ENCODE measurements at regions not wholly inside any gene's neighbourhood (a gene's known extent, or its start where the extent isn't known, plus 50 kb on each side); places are given as distances from the start of the nearest gene placed in this dataset.

GRCh38 chr19:32022044-32022640, 323.3 kb upstream of the ZNF507 start:
- CTCF ChIA-PET = no interaction called here

More at GRCh38 chr19:32022044-32022640, 323.3 kb upstream of the ZNF507 start:
- Histone ChIP-seq H3K79me1 (ENCODE audit: low read depth in 1 of 2, low read length in 2 of 2) (no peaks in the 10 kb centered on the region), H2BK20ac (ENCODE audit: low read depth, low read length) (no peak overlapping the region), H3K9me1 (ENCODE audit: insufficient read depth, low read length) (no peaks in the 10 kb centered on the region), H2AK5ac (ENCODE audit: low read depth, low read length) (no peak overlapping the region), H3K14ac (replicated peaks; ENCODE audit: low read depth, low read length) (no peak overlapping the region), H4K20me1 (ENCODE audit: insufficient read depth, low read length) (no peaks in the 10 kb centered on the region), H3K27ac (ENCODE audit: insufficient read depth, low read length) (no peak overlapping the region), H2AFZ (replicated peaks; ENCODE audit: low read length, poor library complexity) (no peak overlapping the region), H4K5ac (ENCODE audit: low read depth, low read length) (no peak overlapping the region), H2BK15ac (ENCODE audit: low read depth, low read length) (no peak overlapping the region), H3K56ac (ENCODE audit: extremely low read depth, insufficient read depth, low read length) (no peak overlapping the region), H4K8ac (ENCODE audit: low read depth in 2 of 2, low read length in 2 of 2) (no peak overlapping the region), H3K4me2 (ENCODE audit: low read depth, low read length) (no peak overlapping the region), H3K36me3 (ENCODE audit: control insufficient read depth, insufficient read depth, low read length) (no peaks in the 10 kb centered on the region), H3K9me3 (ENCODE audit: control insufficient read depth, insufficient read depth, low read length) (peaks cover 3% of the 10 kb centered on the region), H2BK5ac (ENCODE audit: low read depth, low read length, poor library complexity, severe bottlenecking) (no peak overlapping the region), H3K23ac (ENCODE audit: low read depth, low read length) (no peak overlapping the region), H3K18ac (ENCODE audit: low read depth, low read length) (no peak overlapping the region), H3K4me1 (ENCODE audit: control insufficient read depth, insufficient read depth, low read length) (no peaks in the 10 kb centered on the region), H2BK120ac (ENCODE audit: low read depth, low read length) (no peak overlapping the region), H3K4ac (ENCODE audit: low read depth, low read length) (no peak overlapping the region), H2AK9ac (replicated peaks; ENCODE audit: low read depth, low read length, poor library complexity) (no peak overlapping the region), H4K91ac (ENCODE audit: insufficient read depth, low read depth, low read length) (no peak overlapping the region), H3K9ac (ENCODE audit: low read depth, low read length) (no peak overlapping the region), H3K4me3 (ENCODE audit: insufficient read depth, low read depth, low read length) (no peak overlapping the region), H3K27me3 (ENCODE audit: control insufficient read depth, insufficient read depth, low read length) (no peaks in the 10 kb centered on the region)
- 24% methylated on average over 5 of the region's 9 CpGs; no CpG with 5 or more reads in 1 of the 2 experiments for WGBS, 2 experiments (ENCODE audit: extremely low coverage in 2 of 2, insufficient read length in 1 of 2)
- POLR2A ChIA-PET (ENCODE audit: unreplicated experiment) = interaction anchor here (0.6 kb wide), 1 partner anchor 573 kb away, joined by 3 read pairs; no protein-coding TSS in a partner anchor
- BruUV-seq (replicated peaks) = no TSS peak
- in situ Hi-C loops (cut with MboI; ENCODE audit: low sequenced_read_pairs) = no loop called here
- dilution Hi-C loops (cut with HindIII; ENCODE audit: low sequenced_read_pairs, unreplicated experiment) = no loop called here
- intact Hi-C loops (cut with micrococcal nuclease) = no loop called here
- TF ChIP-seq SMC3 (IDR thresholded peaks at IDR 0.05; ENCODE audit: low read depth, low read length) (no peak), POLR2A (IDR thresholded peaks at IDR 0.05; ENCODE audit: low read depth, low read length) (no peak), RCOR1 (IDR thresholded peaks at IDR 0.05; ENCODE audit: insufficient replicate concordance, low read length) (no peak), CTCF (conservative IDR thresholded peaks at IDR 0.05; ENCODE audit: low read depth, low read length) (no peak), NFE2L2 (IDR thresholded peaks at IDR 0.05; ENCODE audit: low read depth, low read length) (no peak), MXI1 (IDR thresholded peaks at IDR 0.05; ENCODE audit: borderline replicate concordance, low read depth, low read length) (no peak), CEBPB (IDR thresholded peaks at IDR 0.05; ENCODE audit: low read depth, low read length) (no peak), MAZ (IDR thresholded peaks at IDR 0.05; ENCODE audit: borderline replicate concordance, low read depth, low read length) (no peak), MAFK (IDR thresholded peaks at IDR 0.05; ENCODE audit: low read depth, low read length) (no peak), BHLHE40 (IDR thresholded peaks at IDR 0.05; ENCODE audit: low read depth, low read length) (no peak), CHD1 (IDR thresholded peaks at IDR 0.05; ENCODE audit: low read depth, low read length) (no peak), RFX5 (IDR thresholded peaks at IDR 0.05; ENCODE audit: low read depth, low read length) (no peak), RAD21 (IDR thresholded peaks at IDR 0.05; ENCODE audit: low read length) (no peak), ELK1 (IDR thresholded peaks at IDR 0.05; ENCODE audit: borderline replicate concordance, low read depth, low read length) (no peak), FOS (IDR thresholded peaks at IDR 0.05; ENCODE audit: low read depth, low read length) (no peak)
- TF ChIP-seq, protein P1, sequence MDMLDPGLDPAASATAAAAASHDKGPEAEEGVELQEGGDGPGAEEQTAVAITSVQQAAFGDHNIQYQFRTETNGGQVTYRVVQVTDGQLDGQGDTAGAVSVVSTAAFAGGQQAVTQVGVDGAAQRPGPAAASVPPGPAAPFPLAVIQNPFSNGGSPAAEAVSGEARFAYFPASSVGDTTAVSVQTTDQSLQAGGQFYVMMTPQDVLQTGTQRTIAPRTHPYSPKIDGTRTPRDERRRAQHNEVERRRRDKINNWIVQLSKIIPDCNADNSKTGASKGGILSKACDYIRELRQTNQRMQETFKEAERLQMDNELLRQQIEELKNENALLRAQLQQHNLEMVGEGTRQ (IDR thresholded peaks at IDR 0.05; ENCODE audit: low read depth, low read length) = no peak
- DNase-seq (no peak), ATAC-seq (ENCODE audit: low read depth) (no peak)

Data from IMR-90 (cell line).